H1 (cell line): ENCODE measurements at regions not wholly inside any gene's neighbourhood (a gene's known extent, or its start where the extent isn't known, plus 50 kb on each side); places are given as distances from the start of the nearest gene placed in this dataset.

Source experiments
- JUND ChIP-seq: IDR thresholded peaks from 2 replicates; pipeline ENCODE4 v1.6.1; 2011; ENCODE audit warnings: mild to moderate bottlenecking, improper control_type of control experiment, low read length
- KDM4A ChIP-seq: IDR thresholded peaks from one replicate; pipeline ENCODE4 v1.7.1; 2012; ENCODE audit warnings: low read depth, mild to moderate bottlenecking, moderate library complexity, low read length, inconsistent platforms; ENCODE audit not compliant: severe bottlenecking
- TF ChIP-seq, protein P1 (sequence below): IDR thresholded peaks from 2 replicates; pipeline ENCODE4 v1.6.1; 2012; ENCODE audit warnings: inconsistent platforms

- TF ChIP-seq JUND = no peak
- TF ChIP-seq, protein P1, sequence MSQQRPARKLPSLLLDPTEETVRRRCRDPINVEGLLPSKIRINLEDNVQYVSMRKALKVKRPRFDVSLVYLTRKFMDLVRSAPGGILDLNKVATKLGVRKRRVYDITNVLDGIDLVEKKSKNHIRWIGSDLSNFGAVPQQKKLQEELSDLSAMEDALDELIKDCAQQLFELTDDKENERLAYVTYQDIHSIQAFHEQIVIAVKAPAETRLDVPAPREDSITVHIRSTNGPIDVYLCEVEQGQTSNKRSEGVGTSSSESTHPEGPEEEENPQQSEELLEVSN = no peak
- TF ChIP-seq KDM4A = no peak
Measured at GRCh38 chr1:29538586-29538985, 302.3 kb downstream of the PTPRU start (continued).
